Kidney epithelial cell (primary cell): ENCODE measurements at regions not wholly inside any gene's neighbourhood (a gene's known extent, or its start where the extent isn't known, plus 50 kb on each side); places are given as distances from the start of the nearest gene placed in this dataset.

Experiments used
- DNase-seq: peaks from one replicate; pipeline ENCODE4 v3.0.0-alpha.2; 2010; ENCODE audit warnings: low read depth
- H3K27me3 ChIP-seq: 2 replicates; pipeline ENCODE4 v1.6.0; 2011; ENCODE audit warnings: low read length; ENCODE audit not compliant: control insufficient read depth, insufficient read depth
- H3K36me3 ChIP-seq: 2 replicates; pipeline ENCODE4 v1.5.1; 2011; ENCODE audit warnings: low read length; ENCODE audit not compliant: control insufficient read depth, insufficient read depth
- H3K4me3 ChIP-seq: 2 replicates; pipeline ENCODE4 v1.5.1; 2011; ENCODE audit warnings: low read depth, mild to moderate bottlenecking, control low read depth, low read length
- TF ChIP-seq, protein P1 (sequence below): IDR thresholded peaks from 2 replicates; pipeline ENCODE4 v1.5.1; 2011; ENCODE audit warnings: mild to moderate bottlenecking, moderate library complexity, low read length, control low read depth, inconsistent platforms; ENCODE audit not compliant: insufficient read depth, poor library complexity, severe bottlenecking

DNA sequence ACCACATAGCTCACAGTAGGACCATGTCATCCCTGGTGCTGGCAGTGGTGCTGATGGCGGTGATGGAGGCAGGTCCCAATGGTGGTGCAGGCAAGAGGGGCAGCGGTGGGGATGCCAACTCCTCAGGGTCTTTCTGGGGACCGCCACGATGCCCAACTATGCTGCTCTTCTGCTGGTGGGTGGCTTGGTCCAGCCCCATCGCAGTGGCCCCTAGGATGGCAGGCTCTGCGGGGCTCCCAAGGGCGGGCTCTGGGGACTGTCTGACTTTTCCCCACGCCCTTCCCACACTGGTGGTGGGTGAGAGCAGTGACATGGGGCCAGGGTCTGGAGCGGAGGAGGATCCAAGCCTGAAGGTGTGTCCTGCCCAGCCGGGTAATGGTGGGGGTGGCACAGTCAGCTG is 288.9 kb upstream of the RIOK2 start:
- no peaks in the 10 kb centered on the region for H3K27me3 ChIP-seq
- TF ChIP-seq, protein P1, sequence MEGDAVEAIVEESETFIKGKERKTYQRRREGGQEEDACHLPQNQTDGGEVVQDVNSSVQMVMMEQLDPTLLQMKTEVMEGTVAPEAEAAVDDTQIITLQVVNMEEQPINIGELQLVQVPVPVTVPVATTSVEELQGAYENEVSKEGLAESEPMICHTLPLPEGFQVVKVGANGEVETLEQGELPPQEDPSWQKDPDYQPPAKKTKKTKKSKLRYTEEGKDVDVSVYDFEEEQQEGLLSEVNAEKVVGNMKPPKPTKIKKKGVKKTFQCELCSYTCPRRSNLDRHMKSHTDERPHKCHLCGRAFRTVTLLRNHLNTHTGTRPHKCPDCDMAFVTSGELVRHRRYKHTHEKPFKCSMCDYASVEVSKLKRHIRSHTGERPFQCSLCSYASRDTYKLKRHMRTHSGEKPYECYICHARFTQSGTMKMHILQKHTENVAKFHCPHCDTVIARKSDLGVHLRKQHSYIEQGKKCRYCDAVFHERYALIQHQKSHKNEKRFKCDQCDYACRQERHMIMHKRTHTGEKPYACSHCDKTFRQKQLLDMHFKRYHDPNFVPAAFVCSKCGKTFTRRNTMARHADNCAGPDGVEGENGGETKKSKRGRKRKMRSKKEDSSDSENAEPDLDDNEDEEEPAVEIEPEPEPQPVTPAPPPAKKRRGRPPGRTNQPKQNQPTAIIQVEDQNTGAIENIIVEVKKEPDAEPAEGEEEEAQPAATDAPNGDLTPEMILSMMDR: no peak
- no peaks in the 10 kb centered on the region for H3K36me3 ChIP-seq
- H3K4me3 ChIP-seq: no peak overlapping the region
- no peak for DNase-seq

DNA sequence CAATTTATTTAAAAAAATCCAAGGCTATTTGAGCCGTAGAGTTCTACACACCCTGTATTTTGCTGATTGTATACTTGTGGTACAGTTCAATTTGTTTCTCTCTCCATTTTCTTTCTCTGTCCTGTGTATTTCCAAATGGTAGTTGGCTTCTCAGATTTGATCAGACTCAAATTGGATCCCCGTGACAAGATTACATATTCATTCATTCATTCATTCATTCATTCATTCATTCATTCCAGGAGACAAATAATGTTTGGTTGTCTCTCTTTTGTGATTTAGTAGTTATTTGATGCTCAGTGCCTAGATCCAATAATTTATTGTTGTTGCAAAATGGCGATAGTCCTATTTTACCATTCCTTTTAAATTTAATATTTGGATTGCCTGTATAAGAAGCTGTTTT is 292.8 kb upstream of the RIOK2 start:
- no peak for DNase-seq
- H3K36me3 ChIP-seq: no peaks in the 10 kb centered on the region
- TF ChIP-seq, protein P1: no peak
- no peaks in the 10 kb centered on the region for H3K27me3 ChIP-seq
- no peak overlapping the region for H3K4me3 ChIP-seq

DNA sequence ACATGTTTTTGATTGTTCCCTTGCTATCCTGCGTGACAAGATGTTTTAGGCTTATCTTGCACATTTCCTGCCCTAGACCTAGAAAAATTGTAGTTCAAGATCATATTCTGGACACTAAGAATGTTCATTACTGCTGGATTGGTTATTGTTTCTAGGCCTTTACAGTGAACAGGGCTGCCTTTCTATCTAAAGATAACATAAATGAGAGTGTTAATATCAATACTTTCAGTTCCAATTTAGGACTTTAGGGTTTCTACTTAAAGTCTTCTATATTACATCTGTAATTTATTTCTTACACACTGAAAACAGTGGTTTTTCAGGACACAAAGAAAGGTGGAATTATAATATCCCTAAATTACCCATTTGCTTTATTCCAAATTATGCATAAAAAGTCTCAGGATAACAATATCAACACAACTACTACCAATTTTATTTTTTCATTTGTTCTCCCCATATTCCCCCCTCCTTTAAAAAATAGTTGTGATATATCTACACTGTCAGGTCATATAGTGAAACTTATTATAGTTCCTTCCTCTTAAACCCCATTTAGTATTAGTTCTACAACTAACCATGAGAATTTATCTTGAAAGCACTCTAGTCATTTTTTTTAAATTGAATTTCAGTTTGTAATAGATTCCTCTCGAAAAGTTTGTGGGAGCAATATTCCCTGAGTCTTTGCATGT is 293.9 kb upstream of the RIOK2 start:
- DNase-seq: no peak
- TF ChIP-seq, protein P1: no peak
- H3K4me3 ChIP-seq: no peak overlapping the region
- no peaks in the 10 kb centered on the region for H3K36me3 ChIP-seq
- H3K27me3 ChIP-seq: no peaks in the 10 kb centered on the region

DNA sequence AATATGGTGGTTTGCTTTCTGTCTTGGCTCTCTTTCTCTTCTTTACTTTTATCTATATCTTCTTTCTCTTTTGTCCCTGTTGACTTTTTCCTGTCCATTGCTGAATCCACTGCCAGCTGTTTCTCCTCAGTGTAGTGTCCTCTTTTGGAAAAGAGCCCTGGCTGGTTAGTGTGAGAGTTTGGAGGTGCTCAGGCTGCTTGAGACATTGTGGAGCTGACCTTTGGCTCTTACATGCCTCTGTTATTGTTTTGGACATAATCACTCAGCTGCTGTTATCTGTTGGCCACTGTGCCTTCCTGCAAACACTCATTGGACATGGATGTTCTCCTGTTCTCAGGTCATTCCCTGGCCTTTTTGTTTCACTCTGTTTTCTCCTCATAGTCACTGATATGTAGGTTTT is 295.4 kb upstream of the RIOK2 start:
- H3K4me3 ChIP-seq: no peak overlapping the region
- no peaks in the 10 kb centered on the region for H3K27me3 ChIP-seq
- TF ChIP-seq, protein P1: no peak
- no peak for DNase-seq
- no peaks in the 10 kb centered on the region for H3K36me3 ChIP-seq

DNA sequence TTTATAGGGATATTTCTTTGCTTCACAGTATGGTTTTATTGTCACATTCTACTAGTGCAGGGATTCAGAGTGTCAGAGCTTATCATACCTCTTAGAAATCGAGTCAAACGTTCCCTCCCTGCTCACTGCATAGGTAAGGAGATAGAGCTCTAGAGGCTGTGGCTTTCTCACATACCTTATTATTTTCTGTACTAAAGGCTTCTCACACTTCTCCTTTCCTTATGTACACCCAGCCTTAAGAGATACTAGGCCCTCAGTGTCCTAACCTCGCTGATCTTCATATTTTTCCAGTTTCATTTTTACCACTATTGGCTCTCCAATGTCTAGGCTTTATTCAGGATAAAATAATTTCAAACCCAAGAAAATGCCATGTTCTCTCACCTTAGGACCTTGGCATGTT is 297.3 kb upstream of the RIOK2 start:
- Histone ChIP-seq H3K4me3 (no peak overlapping the region), H3K27me3 (no peaks in the 10 kb centered on the region), H3K36me3 (no peaks in the 10 kb centered on the region)
- TF ChIP-seq, protein P1: no peak
- DNase-seq: no peak

DNA sequence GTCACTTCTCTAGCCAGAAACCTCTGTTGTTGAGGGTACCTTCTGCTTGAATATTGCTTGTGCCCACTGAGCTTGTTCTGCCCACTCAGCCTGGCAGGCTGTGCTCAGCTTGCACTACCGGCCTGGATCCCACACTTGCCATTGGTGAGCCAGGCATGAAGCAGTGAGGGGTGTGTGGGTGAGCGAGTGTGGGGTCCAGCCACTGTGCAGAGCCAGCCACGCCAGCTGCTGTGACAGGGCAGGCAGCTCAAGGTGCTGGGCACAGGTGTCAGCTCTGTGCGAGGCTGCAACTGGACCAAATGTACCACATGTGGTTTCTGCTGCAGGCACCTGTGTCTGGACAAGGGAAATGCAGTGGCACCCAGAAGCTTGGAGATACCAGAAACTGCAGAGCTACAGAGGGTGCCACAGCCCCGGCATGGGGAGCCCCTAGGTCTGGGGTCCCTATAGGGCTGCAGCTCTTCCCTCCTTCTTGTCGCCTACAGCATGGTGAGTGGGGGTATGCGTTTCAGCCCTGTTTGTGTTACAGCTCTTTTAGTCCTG is 305.1 kb upstream of the RIOK2 start:
- DNase-seq: no peak
- TF ChIP-seq, protein P1: no peak
- Histone ChIP-seq H3K4me3 (no peak overlapping the region), H3K27me3 (no peaks in the 10 kb centered on the region), H3K36me3 (no peaks in the 10 kb centered on the region)
